CD4-positive, alpha-beta T cell treated with Interleukin-4 for 1 hour (primary cell): ENCODE measurements at regions not wholly inside any gene's neighbourhood (a gene's known extent, or its start where the extent isn't known, plus 50 kb on each side); places are given as distances from the start of the nearest gene placed in this dataset.

Experiments
- DNase-seq, 2 donors: peaks; one replicate each; pipeline ENCODE4 v3.0.0-alpha.2; 2020 to 2022

- no peak for DNase-seq
These were observed 245.5 kb downstream of the BRD1 start for GRCh38 chr22:49582181-49582580.

- no peak for DNase-seq
These were observed 247.6 kb downstream of the BRD1 start for GRCh38 chr22:49580024-49580423.

DNA sequence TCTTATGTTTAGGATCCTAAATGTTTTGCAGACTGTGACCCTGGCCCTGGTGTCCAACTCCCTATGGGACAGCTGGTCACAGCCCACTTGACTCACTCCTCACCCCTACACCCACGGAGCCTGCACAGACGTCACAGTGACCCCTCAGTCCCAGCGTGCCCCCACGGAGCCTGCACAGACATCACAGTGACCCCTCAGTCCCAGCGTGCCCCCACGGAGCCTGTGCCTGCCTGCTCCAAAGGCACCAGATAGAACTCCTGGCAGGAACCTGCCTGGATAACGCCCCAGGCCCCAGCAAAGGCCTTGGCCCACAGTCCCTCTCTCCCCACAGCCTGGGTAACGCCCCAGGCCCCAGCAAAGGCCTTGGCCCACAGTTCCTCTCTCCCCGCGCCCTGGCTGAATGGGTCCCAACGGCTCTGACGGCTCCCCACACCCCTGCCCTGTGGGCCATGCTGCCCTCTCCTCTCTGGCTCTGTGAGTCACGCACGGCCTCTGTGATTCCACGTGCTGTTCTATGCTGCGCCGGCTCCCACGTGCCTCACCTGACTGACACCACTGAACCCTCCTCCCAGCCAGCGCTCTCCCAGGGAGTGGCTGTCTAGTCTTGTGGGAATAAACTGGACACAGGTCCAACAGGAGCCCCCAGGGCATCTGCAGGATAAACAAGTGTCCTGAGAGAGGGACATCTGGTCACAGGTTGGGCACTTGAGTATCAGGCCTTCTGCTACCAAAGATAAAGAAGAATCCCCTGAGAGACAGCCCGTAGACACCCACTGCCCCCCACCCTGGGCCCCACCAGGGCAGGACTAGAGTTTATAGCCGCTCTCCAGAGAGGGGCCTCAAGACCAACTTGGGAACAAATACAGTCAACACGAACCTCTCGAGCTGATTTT, 250.3 kb downstream of the BRD1 start:
- peak in 1 of 2 donors; percentile 8 for DNase-seq

- peak in 1 of 2 donors; percentile 5 for DNase-seq
These were observed 251.2 kb downstream of the BRD1 start for GRCh38 chr22:49576241-49577141.

DNA sequence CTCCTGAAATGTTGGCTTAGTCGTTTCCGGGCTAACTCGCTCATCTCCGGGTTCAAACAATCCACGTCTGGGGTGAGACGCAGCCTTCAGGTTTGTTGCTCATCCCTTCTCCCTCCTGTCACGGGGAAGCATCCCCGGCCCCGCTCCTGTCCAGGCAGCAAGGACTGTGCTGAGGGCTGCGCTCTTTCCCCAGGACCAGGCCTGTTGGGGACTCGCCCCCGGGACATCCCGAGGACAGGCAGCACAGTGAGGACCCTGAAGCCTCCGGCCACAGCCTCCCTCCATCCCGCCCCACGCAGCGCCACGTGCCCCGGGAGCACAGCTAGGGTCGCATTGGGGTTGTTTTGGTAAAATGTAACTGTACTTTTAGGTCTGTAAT, 252.0 kb downstream of the BRD1 start:
- peak in 1 of 2 donors; percentile 6 for DNase-seq

- peak in 1 of 2 donors; percentile 6 for DNase-seq
These were observed 252.6 kb downstream of the BRD1 start for GRCh38 chr22:49574881-49575702.

DNA sequence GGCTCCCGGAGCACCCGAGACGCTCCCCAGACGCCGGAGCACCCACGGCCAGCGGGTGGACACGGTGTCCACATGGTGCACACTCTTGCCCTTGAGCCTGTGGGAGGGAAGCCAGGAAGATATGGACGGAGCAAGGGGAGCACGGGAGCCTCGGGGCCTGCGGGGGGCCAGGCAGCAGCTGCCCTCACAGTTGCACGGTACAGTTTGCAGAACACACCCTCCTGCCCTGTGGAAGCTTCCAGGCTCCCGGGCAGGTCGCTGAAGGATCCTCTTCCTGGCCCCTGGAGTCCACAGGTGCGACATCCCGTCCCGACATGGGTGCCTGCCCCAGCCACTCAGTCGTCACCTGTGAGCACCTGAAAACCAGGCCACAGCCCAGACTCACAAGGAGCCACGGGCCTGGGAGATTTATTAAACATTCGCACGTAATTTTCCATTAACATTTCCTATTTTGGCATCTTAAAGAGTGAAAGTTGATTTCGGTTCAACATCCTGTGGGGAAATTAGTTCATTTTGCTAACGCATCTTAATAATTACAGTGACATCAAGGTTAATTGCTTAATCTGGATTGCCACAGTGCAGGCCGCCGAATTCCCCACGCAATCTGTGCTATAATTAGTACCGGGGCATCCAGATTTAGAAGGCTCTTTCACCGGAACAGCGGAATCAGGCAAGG, 253.3 kb downstream of the BRD1 start:
- DNase-seq = peak in 1 of 2 donors; percentile 4

DNA sequence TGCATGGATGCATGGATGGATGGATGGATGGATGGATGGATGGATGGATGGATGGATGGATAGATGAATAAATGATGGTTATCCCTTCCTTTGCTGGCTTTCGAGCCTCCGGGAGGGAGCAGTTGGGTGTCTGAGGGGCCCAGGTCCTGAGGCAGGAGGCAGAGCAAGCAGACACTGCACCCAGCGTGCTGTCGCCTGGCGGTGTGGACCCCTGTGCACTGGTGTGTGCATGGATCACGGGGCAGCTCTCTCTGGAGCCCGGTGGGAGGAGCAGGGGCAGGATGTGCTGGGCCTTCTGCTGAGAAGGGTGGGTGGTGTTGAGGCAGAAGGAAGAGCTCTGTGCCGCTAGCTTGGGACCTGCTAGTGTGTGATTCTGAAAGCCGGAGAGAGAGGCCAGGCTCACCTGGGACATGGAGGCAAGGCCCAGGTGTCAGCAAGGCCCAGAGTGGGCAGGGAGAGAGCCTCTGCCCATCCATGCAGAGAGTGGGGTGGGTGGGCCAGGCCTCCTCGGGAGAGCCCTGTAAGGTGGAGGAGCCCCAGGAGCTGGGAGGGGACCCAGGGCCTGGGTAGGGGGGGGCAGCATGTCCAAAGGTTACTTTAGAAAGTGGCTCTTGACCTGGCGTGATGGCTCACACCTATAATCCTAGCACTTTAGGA, 254.4 kb downstream of the BRD1 start:
- peak in 1 of 2 donors; percentile 8 for DNase-seq

- peak in 1 of 2 donors; percentile 3 for DNase-seq
These were observed 256.3 kb downstream of the BRD1 start for GRCh38 chr22:49571326-49571725.

- peak in 1 of 2 donors; percentile 3 for DNase-seq
These were observed 257.4 kb downstream of the BRD1 start for GRCh38 chr22:49570032-49570848.

DNA sequence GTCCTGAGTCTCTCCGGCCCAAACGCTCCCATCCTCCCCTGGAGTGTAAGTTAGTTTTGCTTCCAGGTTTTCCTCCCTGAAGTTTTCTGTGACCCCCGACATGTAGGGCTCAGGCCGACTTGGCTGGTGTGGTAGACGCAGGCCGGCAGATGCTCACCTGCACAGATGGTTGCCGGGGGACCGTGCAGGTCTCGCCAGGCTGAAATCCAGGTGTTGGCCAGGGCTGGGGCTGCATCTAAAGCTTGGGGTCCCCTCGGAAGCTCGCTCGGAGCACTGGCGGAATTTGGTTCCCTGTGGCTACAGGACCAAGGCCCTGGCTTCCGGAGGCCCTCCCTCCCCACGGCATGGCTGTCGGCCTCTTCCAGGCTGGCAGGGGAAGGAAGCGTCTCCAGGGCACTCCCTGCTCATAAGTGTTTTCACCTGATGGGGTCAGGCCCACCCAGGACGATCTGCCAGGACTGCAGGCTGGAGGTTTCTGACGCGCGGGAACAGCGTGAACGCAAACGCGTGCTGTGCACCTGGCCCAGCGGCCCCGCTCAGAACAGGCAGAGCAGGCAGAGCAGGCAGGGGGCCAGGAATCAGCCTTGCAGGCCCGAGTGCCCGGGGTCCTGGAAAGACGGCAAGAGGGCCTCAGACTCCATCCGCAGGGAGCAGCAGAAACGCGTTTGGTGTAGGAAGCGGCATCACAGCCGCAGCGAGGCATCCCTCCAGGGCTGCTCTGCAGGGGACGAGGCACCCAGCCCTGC, 258.2 kb downstream of the BRD1 start:
- peak in 1 of 2 donors; percentile 8 for DNase-seq

DNA sequence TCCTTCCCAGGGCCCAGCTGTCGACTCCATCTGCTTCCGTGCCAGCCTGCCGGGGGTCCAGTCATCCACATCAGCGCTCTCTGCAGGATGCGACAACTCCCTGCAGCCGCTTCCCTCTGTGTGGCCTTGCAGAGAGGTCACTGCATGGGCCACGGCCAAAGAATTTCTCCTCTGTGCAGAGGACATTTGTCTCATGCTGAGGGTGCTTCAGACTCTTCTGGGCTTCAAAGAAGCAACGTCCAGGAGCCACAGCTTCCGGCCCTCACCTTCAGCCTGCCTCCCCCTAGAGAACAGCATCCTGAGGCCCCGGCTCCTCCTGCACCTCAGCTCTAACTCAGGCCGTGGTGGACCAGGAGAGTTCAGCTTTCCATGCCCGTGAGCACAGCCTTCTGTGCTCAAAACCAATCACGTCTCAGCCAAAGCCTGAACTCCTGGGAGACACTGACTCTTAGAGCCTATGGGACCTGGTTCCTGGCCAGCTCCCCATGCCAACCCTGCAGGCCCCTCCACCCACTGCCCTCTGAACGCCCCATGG, 258.9 kb downstream of the BRD1 start:
- DNase-seq = peak in 1 of 2 donors; percentile 3

GRCh38 chr22:49567899-49568750, 259.5 kb downstream of the BRD1 start:
- DNase-seq = no peak

- no peak for DNase-seq
These were observed 261.0 kb downstream of the BRD1 start for GRCh38 chr22:49566693-49567092.

DNA sequence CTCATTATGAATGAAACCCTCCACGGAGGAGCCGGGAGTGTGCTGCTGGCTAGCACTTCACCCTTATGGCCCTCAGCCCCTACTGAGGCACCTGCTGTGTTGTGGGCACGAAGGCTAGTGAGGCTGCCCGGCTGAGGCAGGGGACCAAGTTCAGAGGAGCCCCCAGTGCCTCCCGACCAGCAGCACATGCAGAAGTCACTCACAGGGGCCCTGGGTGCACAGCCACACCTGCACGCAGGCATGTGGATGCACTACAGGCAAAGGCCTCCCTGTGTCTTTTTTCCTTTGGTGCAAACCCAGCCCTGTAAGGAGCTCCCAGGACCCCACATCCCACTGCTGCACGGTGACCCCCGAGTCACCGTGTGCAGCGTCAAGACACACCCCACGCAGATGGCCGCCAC, 261.5 kb downstream of the BRD1 start:
- DNase-seq = no peak

DNA sequence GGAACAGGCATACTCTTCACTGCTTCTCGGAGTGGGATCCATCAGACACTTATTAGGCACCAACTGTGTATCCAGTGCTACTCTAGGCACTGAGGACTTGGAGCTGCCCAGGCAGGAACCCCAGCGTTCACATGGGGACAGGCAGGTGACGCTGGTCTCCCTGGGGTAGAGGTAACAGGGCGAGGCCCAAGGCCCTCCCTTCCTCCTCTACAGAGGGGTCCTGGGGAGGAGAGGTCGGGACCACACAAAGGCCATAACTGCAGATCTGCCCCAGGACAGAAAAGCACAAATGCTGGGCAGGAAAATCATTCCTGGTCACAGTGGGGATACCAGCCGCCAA, 262.2 kb downstream of the BRD1 start:
- no peak for DNase-seq

DNA sequence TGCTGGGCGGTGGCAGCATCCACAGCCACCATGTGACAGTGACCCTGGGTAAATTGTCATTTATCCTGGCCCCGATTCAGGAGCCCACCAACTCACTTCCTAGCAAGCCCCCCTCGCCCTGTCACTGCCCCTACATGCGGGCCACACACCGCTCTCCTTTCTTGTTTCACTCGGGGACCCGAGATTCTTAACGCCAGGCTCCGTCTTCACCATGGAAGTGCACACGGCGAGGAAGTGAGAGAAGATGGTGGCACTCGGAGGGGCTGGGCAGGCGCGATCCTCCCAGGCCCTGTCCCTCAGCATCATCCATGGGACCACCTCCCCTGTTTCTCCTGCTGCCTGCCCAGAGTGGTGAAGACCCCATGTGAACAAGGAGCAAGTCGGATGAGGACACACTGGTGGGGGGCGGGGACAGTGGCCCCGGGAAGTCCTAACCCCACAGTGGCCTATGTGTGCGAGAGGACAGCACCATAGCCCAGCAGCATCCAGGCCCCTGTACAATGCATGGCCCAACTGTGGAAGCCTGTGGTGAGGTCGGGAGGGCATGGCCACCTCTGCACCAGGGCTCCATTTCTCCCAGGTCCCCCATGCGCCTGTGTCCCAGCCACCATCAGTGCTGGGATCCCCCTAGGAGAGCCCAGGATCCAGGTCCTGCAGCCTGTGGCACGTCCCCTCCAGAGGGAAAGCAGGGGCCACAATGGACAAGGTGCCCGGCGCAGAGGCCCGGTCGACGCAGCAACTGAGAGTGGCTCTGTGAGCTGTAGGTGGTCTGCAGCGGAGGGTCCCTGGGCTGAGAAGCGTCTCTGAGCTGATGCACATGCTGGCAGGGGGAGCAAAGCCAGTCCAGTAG, 262.8 kb downstream of the BRD1 start:
- DNase-seq = no peak

DNA sequence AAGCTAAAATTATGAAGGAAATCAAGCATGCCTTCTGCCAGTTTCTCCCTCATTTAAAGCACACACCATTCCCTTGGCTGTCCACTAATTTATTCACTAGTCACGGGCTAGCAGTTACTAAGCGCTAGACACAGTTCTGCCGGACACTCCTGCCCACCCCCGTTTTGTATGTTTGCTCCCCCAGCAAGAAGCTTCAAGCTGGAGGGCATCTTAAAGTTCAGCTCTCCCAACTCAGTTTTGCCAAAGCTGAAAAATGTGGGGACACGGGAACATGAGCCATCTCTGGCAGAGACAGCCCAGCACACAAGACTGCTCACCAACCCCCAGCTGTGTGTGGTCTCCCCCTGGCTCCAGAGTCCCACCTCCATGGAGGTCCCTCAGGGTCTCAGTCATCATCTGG, 263.6 kb downstream of the BRD1 start:
- no peak for DNase-seq
